K562 (cell line): ENCODE measurements at regions not wholly inside any gene's neighbourhood (a gene's known extent, or its start where the extent isn't known, plus 50 kb on each side); places are given as distances from the start of the nearest gene placed in this dataset.

Experiments
- ATAC-seq: fragments of 200-7000 bp; cut with Tn5 transposase; 3 replicates; pipeline ENCODE4 v1.9.1; 2020; ENCODE audit warnings: moderate library complexity
- BruUV-seq: library from RNA; stranded (reverse); fragments of 400-500 nt; replicated peaks from 2 replicates; lab custom pipeline; 2021; lab: Mats Ljungman, UMichigan
- CTCF ChIA-PET: fragments of 300-600 bp; formaldehyde crosslinking; extraction: SDS; loops from one replicate; lab custom pipeline; 2021; ENCODE audit warnings: low intra/inter-chr PET ratio; lab: Yijun Ruan, JAX
- POLR2A ChIA-PET: fragments of 300-600, 350-650 bp; sonication (Branson Sonifier 250); formaldehyde crosslinking; extraction: SDS; loops from one replicate; lab custom pipeline; 2021; ENCODE audit warnings: antibody characterized with exemption, inconsistent platforms; lab: Yijun Ruan, JAX
- DNase-seq, 4 experiments: peaks; one replicate each; pipeline versions ENCODE4 v3.0.0 to v3.0.0-alpha.2; 2011 to 2018; ENCODE audit warnings: low spot score in 3 of 4, mixed read lengths in 3 of 4; ENCODE audit errors: extremely low read depth in 1 of 4
- FAIRE-seq: peaks from 2 replicates; lab custom pipeline; 2011; peaks lifted over from hg19 to GRCh38; lab: Jason Lieb, UNC
- H2AFZ ChIP-seq: 2 replicates; pipeline ENCODE4 v1.6.0; 2011; ENCODE audit warnings: low read depth, low read length, control low read depth, inconsistent platforms
- H3K27ac ChIP-seq: fragments of 200-600 bp; 3 replicates; pipeline ENCODE4 v1.8.0; 2011; ENCODE audit warnings: low read depth, mild to moderate bottlenecking, control low read depth, inconsistent platforms, low read length, moderate library complexity, mixed read lengths; ENCODE audit errors: extremely low read depth
- H3K27me3 ChIP-seq, 2 experiments: fragments of 300-600 bp in 1 of 2; 2 replicates in 1 of 2; 3 replicates in 1 of 2; pipeline versions ENCODE4 v1.6.0 to v1.8.0; 2011; ENCODE audit warnings: inconsistent platforms in 2 of 2, low read length in 2 of 2, mild to moderate bottlenecking in 1 of 2, mixed read lengths in 1 of 2, moderate library complexity in 1 of 2; ENCODE audit not compliant: control insufficient read depth in 2 of 2, insufficient read depth in 2 of 2
- H3K36me3 ChIP-seq: fragments of 300-600 bp; 3 replicates; pipeline ENCODE4 v1.8.0; 2011; ENCODE audit warnings: mild to moderate bottlenecking, low read length, inconsistent platforms; ENCODE audit not compliant: control insufficient read depth, insufficient read depth
- H3K4me1 ChIP-seq, 2 experiments: fragments of 200-600 bp in 1 of 2; replicated peaks in 1 of 2; 2 replicates in 1 of 2; 3 replicates in 1 of 2; pipeline versions ENCODE4 v1.5.1 to v1.8.0; 2011; ENCODE audit warnings: inconsistent platforms in 2 of 2, low read length in 2 of 2, mild to moderate bottlenecking in 1 of 2, mixed read lengths in 1 of 2, moderate library complexity in 1 of 2; ENCODE audit not compliant: control insufficient read depth in 2 of 2, insufficient read depth in 2 of 2
- H3K4me2 ChIP-seq: 2 replicates; pipeline ENCODE4 v1.6.1; 2011; ENCODE audit warnings: low read length, control low read depth, inconsistent platforms, mixed read lengths; ENCODE audit not compliant: insufficient read depth
- H3K4me3 ChIP-seq: fragments of 200-600 bp; sonication (generic), shearing (Covaris generic); 2 replicates; pipeline ENCODE4 v1.5.1; 2016; ENCODE audit warnings: control low read depth, inconsistent platforms
- H3K79me2 ChIP-seq: fragments of 200-600 bp; 3 replicates; pipeline ENCODE4 v1.8.0; 2011; ENCODE audit warnings: low read length, inconsistent platforms; ENCODE audit not compliant: control insufficient read depth, insufficient read depth
- H3K9ac ChIP-seq, 2 experiments: 2 replicates each; pipeline versions ENCODE4 v1.6.0 to v1.6.1; 2011; ENCODE audit warnings: low read depth in 2 of 2, low read length in 2 of 2, control low read depth in 1 of 2, inconsistent platforms in 1 of 2, mild to moderate bottlenecking in 1 of 2, mixed read lengths in 1 of 2; ENCODE audit not compliant: insufficient read depth in 1 of 2
- H3K9me1 ChIP-seq: one replicate; pipeline ENCODE4 v1.6.0; 2011; ENCODE audit warnings: inconsistent platforms, mild to moderate bottlenecking, low read length, moderate library complexity; ENCODE audit not compliant: control insufficient read depth, insufficient read depth
- H3K9me3 ChIP-seq: replicated peaks from 2 replicates; pipeline ENCODE4 v1.5.1; 2011; ENCODE audit warnings: low read depth, low read length, inconsistent platforms; ENCODE audit not compliant: control insufficient read depth, insufficient read depth
- H4K20me1 ChIP-seq: replicated peaks from 2 replicates; pipeline ENCODE4 v1.6.1; 2011; ENCODE audit warnings: low read length, inconsistent platforms, mixed read lengths; ENCODE audit not compliant: control insufficient read depth, insufficient read depth
- ELF2 ChIP-seq: fragments of 250-450 bp; sonication (Bioruptor Pico); IDR thresholded peaks from 2 replicates; pipeline ENCODE4 v1.5.0; 2021; ENCODE audit warnings: mild to moderate bottlenecking
- ESRRB ChIP-seq: fragments of 250-450 bp; sonication (Bioruptor Pico); IDR thresholded peaks from 2 replicates; pipeline ENCODE4 v1.5.0; 2020; ENCODE audit warnings: mild to moderate bottlenecking, moderate library complexity, borderline replicate concordance
- FOXO4 ChIP-seq: fragments of 450-650 bp; formaldehyde crosslinking; IDR thresholded peaks from 2 replicates; pipeline ENCODE4 v1.4.0; 2020; ENCODE audit warnings: mild to moderate bottlenecking, moderate library complexity
- NCOA4 ChIP-seq: fragments of 450-650 bp; IDR thresholded peaks from 2 replicates; pipeline ENCODE4 v1.6.1; 2018; ENCODE audit warnings: mild to moderate bottlenecking; ENCODE audit not compliant: partially characterized antibody
- NUFIP1 ChIP-seq: fragments of 450-650 bp; IDR thresholded peaks from 2 replicates; pipeline ENCODE4 v1.6.1; 2018; ENCODE audit not compliant: partially characterized antibody
- PHB ChIP-seq: fragments of 250-450 bp; sonication (Bioruptor Pico); IDR thresholded peaks from 2 replicates; pipeline ENCODE4 v1.5.0; 2021
- SP1 ChIP-seq: sonication (generic); formaldehyde crosslinking; IDR thresholded peaks from 2 replicates; pipeline ENCODE4 v1.8.1; 2022; ENCODE audit warnings: mild to moderate bottlenecking, missing genetic modification reagents
- TAF1 ChIP-seq: IDR thresholded peaks from 2 replicates; pipeline ENCODE4 v1.6.1; 2011; ENCODE audit warnings: mild to moderate bottlenecking, low read length, moderate library complexity; ENCODE audit not compliant: insufficient read depth, control insufficient read depth, severe bottlenecking; ENCODE audit errors: extremely low read depth
- TARDBP ChIP-seq: fragments of 450-650 bp; IDR thresholded peaks from 2 replicates; pipeline ENCODE4 v1.6.1; 2016
- THRB ChIP-seq: fragments of 450-650 bp; formaldehyde crosslinking; conservative IDR thresholded peaks from 2 replicates; pipeline ENCODE4 v1.4.0; 2022; ENCODE audit warnings: mild to moderate bottlenecking, missing genetic modification characterization
- ZFP30 ChIP-seq: fragments of 250-450 bp; sonication (Bioruptor Pico); IDR thresholded peaks from 2 replicates; pipeline ENCODE4 v1.8.0; 2022; ENCODE audit warnings: moderate library complexity, mild to moderate bottlenecking, inconsistent platforms, borderline replicate concordance
- ZNF239 ChIP-seq: fragments of 250-450 bp; sonication (Bioruptor Pico); IDR thresholded peaks from 2 replicates; pipeline ENCODE4 v1.4.0; 2020; ENCODE audit warnings: mild to moderate bottlenecking
- ZNF263 ChIP-seq: sonication (generic); formaldehyde crosslinking; IDR thresholded peaks from 2 replicates; pipeline ENCODE4 v1.8.0; 2022; ENCODE audit warnings: mild to moderate bottlenecking, missing genetic modification reagents, borderline replicate concordance
- WGBS: fragments of 100-300 bp; shearing (Covaris generic); methylation state at CpG from one replicate; pipeline ENCODE4 v1.1.6; 2016; ENCODE audit warnings: low coverage, mixed read lengths; ENCODE audit not compliant: insufficient coverage; ENCODE audit errors: missing lambda C conversion rate; 5-methylcytosine and 5-hydroxymethylcytosine counted together
- in situ Hi-C: fragments of 300-500 bp; cut with MboI; formaldehyde crosslinking; loops from 4 replicates; pipeline ENCODE4 v1.15.0; 2018; ENCODE audit warnings: inconsistent platforms, mixed read lengths
- intact Hi-C: fragments of 100-400 bp; cut with micrococcal nuclease; formaldehyde crosslinking; loops from 2 replicates; pipeline ENCODE4 v1.14.2; 2022
- TF ChIP-seq, protein P1 (sequence below), 2 experiments: IDR thresholded peaks in 1 of 2; conservative IDR thresholded peaks in 1 of 2; 2 replicates each; pipeline ENCODE4 v1.6.1; 2016; ENCODE audit warnings: low read depth in 2 of 2, mild to moderate bottlenecking in 1 of 2, missing compliant biosample characterization in 1 of 2, missing genetic modification characterization in 1 of 2, moderate library complexity in 1 of 2
- TF ChIP-seq, protein P2 (sequence below): fragments of 150-350 bp; IDR thresholded peaks from 2 replicates; pipeline ENCODE4 v1.6.1; 2014; ENCODE audit warnings: low read depth, mild to moderate bottlenecking, low read length, borderline replicate concordance

DNA sequence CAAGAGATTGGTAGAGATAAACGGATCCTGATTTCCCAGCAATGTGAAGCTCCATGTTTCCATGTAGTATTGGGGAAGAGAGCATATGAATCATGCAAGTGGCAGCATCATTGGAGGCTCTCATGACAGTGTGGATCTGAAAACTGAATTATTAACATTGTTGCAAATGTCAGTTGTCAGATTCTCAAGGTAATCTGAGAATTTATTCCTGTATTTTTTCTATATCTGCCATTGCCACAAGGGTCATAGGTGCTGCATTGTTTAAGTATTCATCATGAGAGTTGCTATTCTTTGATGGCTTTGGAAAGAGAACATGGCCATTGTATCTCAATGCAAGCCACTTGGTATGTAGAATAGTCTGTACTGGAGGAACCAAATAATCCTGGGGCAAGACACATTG is 1217.0 kb upstream of the ZEB2 start:
- Histone ChIP-seq H3K4me3 (no peak overlapping the region), H3K9ac (no peak overlapping the region), H3K4me2 (no peak overlapping the region), H3K9me1 (no peaks in the 10 kb centered on the region), H3K27me3 (no peaks in the 10 kb centered on the region), H3K36me3 (no peaks in the 10 kb centered on the region), H3K4me1 (no peaks in the 10 kb centered on the region), H3K27ac (no peak overlapping the region), H4K20me1 (no peaks in the 10 kb centered on the region), H3K79me2 (no peaks in the 10 kb centered on the region), H3K9me3 (no peaks in the 10 kb centered on the region), H2AFZ (no peak overlapping the region; the same call in 1 of the 2 replicates)
- in situ Hi-C loops, result no loop called here
- intact Hi-C loops, result no loop called here
- 33% methylated on average over 1 of the region's 1 CpG for WGBS
- TF ChIP-seq PHB, result no peak
- TF ChIP-seq TAF1, result no peak
- no peak for TF ChIP-seq FOXO4 (CRISPR knock-in tag)
- TF ChIP-seq ZNF263 (CRISPR knock-in tag), result no peak
- TF ChIP-seq NUFIP1, result no peak
- TF ChIP-seq NCOA4, result no peak
- no peak for TF ChIP-seq ESRRB (CRISPR knock-in tag)
- TF ChIP-seq ELF2 (CRISPR knock-in tag), result no peak
- no peak for TF ChIP-seq TARDBP
- no peak for TF ChIP-seq THRB
- TF ChIP-seq, protein P1, sequence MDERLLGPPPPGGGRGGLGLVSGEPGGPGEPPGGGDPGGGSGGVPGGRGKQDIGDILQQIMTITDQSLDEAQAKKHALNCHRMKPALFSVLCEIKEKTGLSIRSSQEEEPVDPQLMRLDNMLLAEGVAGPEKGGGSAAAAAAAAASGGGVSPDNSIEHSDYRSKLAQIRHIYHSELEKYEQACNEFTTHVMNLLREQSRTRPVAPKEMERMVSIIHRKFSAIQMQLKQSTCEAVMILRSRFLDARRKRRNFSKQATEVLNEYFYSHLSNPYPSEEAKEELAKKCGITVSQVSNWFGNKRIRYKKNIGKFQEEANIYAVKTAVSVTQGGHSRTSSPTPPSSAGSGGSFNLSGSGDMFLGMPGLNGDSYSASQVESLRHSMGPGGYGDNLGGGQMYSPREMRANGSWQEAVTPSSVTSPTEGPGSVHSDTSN (CRISPR knock-in tag; IDR thresholded peaks at IDR 0.05; ENCODE audit: low read depth), result no peak
- TF ChIP-seq, protein P1 (tag; conservative IDR thresholded peaks at IDR 0.05; ENCODE audit: low read depth), result no peak
- no peak for TF ChIP-seq SP1 (CRISPR knock-in tag)
- no peak for TF ChIP-seq ZFP30 (CRISPR knock-in tag)
- TF ChIP-seq ZNF239 (CRISPR knock-in tag), result no peak
- TF ChIP-seq, protein P2, sequence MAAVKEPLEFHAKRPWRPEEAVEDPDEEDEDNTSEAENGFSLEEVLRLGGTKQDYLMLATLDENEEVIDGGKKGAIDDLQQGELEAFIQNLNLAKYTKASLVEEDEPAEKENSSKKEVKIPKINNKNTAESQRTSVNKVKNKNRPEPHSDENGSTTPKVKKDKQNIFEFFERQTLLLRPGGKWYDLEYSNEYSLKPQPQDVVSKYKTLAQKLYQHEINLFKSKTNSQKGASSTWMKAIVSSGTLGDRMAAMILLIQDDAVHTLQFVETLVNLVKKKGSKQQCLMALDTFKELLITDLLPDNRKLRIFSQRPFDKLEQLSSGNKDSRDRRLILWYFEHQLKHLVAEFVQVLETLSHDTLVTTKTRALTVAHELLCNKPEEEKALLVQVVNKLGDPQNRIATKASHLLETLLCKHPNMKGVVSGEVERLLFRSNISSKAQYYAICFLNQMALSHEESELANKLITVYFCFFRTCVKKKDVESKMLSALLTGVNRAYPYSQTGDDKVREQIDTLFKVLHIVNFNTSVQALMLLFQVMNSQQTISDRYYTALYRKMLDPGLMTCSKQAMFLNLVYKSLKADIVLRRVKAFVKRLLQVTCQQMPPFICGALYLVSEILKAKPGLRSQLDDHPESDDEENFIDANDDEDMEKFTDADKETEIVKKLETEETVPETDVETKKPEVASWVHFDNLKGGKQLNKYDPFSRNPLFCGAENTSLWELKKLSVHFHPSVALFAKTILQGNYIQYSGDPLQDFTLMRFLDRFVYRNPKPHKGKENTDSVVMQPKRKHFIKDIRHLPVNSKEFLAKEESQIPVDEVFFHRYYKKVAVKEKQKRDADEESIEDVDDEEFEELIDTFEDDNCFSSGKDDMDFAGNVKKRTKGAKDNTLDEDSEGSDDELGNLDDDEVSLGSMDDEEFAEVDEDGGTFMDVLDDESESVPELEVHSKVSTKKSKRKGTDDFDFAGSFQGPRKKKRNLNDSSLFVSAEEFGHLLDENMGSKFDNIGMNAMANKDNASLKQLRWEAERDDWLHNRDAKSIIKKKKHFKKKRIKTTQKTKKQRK, result no peak
- BruUV-seq, result no TSS peak
- POLR2A ChIA-PET, result no interaction called here
- CTCF ChIA-PET, result no interaction called here
- no peak for FAIRE-seq
- DNase-seq, result no peak
- no peak for ATAC-seq
